AG09309 (cell line): ENCODE measurements at regions not wholly inside any gene's neighbourhood (a gene's known extent, or its start where the extent isn't known, plus 50 kb on each side); places are given as distances from the start of the nearest gene placed in this dataset.

Experiments
- DNase-seq: peaks from one replicate; pipeline ENCODE4 v3.0.0-alpha.2; 2010; ENCODE audit warnings: low read depth
- H3K4me3 ChIP-seq: 2 replicates; pipeline ENCODE4 v1.5.1; 2011; ENCODE audit warnings: mild to moderate bottlenecking, low read depth, low read length, moderate library complexity; ENCODE audit not compliant: control insufficient read depth
- TF ChIP-seq, protein P1 (sequence below): IDR thresholded peaks from 2 replicates; pipeline ENCODE4 v1.5.1; 2011; ENCODE audit warnings: mild to moderate bottlenecking, low read depth, low read length, inconsistent platforms; ENCODE audit not compliant: insufficient read depth, control insufficient read depth; ENCODE audit errors: missing control alignments

DNA sequence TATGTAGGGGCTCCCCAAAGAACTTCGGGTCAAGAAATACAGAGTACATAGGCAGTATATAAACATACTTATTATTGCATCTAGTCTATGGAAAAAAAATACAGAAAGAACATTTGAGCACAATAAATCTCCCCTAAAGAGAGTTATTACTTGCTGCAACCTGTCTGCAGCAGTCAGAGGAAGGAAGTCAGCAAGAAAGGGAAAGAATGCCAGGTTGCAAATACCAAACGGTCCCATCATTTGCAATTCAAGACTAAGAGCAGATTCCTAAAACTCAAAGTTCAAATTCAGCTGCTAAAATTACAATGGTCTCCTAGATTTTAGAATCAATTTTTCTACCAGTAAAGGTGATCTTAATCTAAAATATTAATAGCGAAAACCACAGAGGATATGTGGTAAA lies 236.2 kb upstream of the NUDT6 start:
- no peak overlapping the region for H3K4me3 ChIP-seq
- TF ChIP-seq, protein P1, sequence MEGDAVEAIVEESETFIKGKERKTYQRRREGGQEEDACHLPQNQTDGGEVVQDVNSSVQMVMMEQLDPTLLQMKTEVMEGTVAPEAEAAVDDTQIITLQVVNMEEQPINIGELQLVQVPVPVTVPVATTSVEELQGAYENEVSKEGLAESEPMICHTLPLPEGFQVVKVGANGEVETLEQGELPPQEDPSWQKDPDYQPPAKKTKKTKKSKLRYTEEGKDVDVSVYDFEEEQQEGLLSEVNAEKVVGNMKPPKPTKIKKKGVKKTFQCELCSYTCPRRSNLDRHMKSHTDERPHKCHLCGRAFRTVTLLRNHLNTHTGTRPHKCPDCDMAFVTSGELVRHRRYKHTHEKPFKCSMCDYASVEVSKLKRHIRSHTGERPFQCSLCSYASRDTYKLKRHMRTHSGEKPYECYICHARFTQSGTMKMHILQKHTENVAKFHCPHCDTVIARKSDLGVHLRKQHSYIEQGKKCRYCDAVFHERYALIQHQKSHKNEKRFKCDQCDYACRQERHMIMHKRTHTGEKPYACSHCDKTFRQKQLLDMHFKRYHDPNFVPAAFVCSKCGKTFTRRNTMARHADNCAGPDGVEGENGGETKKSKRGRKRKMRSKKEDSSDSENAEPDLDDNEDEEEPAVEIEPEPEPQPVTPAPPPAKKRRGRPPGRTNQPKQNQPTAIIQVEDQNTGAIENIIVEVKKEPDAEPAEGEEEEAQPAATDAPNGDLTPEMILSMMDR = no peak
- no peak for DNase-seq

DNA sequence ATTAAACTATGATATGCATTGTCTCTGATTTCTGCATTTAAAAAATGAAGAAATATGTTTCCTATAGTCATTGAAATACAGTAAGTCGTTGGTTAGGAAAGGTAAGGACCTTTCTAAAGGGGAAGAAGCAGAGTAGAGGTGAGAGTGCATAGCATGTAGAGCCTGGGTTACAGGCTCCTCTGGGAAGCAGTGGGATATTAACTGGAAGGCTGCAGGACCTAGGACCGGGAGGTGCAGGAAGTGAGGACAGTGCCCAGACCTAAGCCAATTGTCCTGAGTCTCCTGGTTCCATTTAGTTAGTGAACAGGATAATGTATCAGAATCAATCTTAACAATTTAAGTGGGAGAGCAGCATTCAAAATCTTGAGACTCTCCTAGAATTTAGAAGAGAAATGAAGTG lies 237.1 kb upstream of the NUDT6 start:
- H3K4me3 ChIP-seq = no peak overlapping the region
- TF ChIP-seq, protein P1 = no peak

DNA sequence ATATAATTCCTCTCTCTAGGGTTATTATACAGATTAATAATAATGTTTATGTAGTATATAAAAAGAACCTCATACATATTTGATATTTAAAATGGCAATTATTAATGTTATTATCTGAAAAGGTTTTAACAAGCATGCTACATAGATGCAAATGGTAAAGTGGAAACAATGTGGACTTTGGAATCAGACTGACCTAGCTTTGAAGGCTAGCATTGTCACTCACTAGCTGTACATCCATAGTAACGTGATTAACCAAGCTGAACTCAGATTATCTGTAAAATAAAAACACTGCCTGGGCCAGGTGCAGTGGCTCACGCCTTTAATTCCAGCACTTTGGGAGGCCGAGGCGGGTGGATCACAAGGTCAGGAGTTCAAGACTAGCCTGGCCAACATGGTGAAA lies 233.7 kb upstream of the SPRY1 start:
- TF ChIP-seq, protein P1 = no peak
- H3K4me3 ChIP-seq = no peak overlapping the region
- DNase-seq = no peak

More for the DNA sequence above, 237.1 kb upstream of the NUDT6 start:
- no peak for DNase-seq

DNA sequence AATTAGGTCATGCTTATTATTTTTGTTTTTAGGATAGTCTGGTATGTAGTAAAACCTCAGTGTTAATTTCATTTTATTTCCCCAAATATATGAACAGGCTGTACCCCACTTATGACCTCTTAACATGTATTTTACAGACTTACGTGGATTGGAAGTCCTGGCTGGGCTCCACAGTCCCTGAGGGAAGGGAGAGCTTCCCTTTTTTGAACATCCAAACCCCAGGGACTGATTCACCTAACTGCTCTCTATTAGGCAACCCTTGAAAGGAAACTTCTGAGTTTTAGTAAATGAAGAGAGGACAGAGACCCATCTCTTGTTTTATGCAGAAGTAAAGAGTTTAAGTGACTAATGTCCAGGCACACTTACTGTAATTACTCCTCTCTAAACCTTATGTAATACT lies 233.1 kb upstream of the SPRY1 start:
- no peak for DNase-seq
- TF ChIP-seq, protein P1 = no peak
- H3K4me3 ChIP-seq = no peak overlapping the region

DNA sequence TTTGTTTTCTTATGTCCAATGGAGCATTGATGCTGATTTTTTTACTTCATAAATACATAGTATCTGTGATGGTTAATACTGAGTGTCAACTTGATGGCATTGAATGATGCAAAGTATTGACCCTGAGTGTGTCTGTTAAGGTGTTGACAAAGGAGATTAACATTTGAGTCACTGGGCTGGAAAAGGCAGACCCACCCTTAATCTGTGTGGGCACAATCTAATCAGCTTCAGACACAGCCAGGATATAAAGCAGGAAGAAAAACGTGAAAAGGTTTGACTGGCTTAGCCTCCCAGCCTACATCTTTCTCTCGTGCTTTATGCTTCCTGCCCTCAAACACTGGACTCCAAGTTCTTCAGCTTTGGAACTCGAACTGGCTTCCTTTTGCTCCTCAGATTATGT lies 230.6 kb upstream of the SPRY1 start:
- DNase-seq = no peak

DNA sequence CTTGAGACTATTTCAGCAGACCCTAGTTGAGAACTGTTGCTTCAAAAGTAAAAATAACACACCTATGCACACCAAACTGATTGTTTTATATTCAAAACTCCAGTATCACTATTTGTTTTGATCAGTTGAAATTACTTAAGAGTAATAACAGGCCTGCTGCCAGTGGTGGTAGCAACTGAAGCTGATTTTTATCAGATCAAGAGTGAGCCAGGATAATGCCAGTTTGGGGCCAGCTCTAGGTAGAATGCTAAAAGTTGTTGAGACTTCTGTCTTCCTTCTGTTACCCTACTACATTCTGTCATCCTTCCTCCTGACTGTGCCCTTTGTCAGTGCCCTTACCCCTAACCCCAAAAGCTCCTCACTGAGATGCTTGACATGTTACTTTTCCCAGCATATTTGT lies 228.7 kb upstream of the SPRY1 start:
- H3K4me3 ChIP-seq = no peak overlapping the region
- TF ChIP-seq, protein P1 = no peak

More for the DNA sequence above, 230.6 kb upstream of the SPRY1 start:
- TF ChIP-seq, protein P1 = no peak
- no peak overlapping the region for H3K4me3 ChIP-seq

DNA sequence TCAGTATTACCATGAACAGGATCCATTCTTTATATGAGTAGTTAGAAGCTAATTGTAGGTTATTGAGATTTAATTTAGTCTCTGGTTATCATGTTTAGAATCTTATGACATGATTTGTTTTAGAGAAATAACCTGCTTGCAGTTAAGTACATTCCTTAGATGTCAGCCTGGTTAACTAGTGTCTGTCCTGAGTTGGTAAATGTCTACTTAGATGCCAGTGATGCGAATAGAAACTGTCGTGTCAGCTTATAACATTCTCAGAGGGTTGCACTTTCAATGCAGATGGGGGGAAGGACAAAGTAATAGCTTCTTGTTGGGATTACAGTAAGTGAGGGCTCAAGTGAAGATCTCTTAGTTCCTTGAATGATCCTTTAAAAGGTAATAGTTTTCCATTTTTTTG lies 227.8 kb upstream of the SPRY1 start:
- DNase-seq = no peak
- TF ChIP-seq, protein P1 = no peak
- no peak overlapping the region for H3K4me3 ChIP-seq

More for the DNA sequence above, 228.7 kb upstream of the SPRY1 start:
- DNase-seq = no peak
